H9 (cell line): ENCODE measurements at regions not wholly inside any gene's neighbourhood (a gene's known extent, or its start where the extent isn't known, plus 50 kb on each side); places are given as distances from the start of the nearest gene placed in this dataset.

Experiments used
- DNase-seq: peaks from one replicate; pipeline ENCODE4 v3.0.0-alpha.2; 2017
- H2AFZ ChIP-seq: one replicate; pipeline ENCODE4 v1.6.1; 2013; ENCODE audit warnings: mild to moderate bottlenecking, low read length, control low read depth, moderate library complexity
- H2AK5ac ChIP-seq: 2 replicates; pipeline ENCODE4 v1.6.1; 2013; ENCODE audit warnings: low read length, control low read depth, mixed read lengths; ENCODE audit not compliant: insufficient read length
- H2BK120ac ChIP-seq: one replicate; pipeline ENCODE4 v1.6.1; 2013; ENCODE audit warnings: low read depth, mild to moderate bottlenecking, low read length, control low read depth, inconsistent platforms; ENCODE audit not compliant: poor library complexity, severe bottlenecking
- H2BK12ac ChIP-seq: 2 replicates; pipeline ENCODE4 v1.6.1; 2013; ENCODE audit warnings: low read length, control low read depth, mixed read lengths, low read depth; ENCODE audit not compliant: insufficient read length
- H2BK15ac ChIP-seq: 2 replicates; pipeline ENCODE4 v1.6.1; 2013; ENCODE audit warnings: low read depth, low read length, control low read depth
- H2BK20ac ChIP-seq: one replicate; pipeline ENCODE4 v1.6.1; 2013; ENCODE audit warnings: low read depth, mild to moderate bottlenecking, low read length, control low read depth, inconsistent platforms; ENCODE audit not compliant: poor library complexity, severe bottlenecking
- H2BK5ac ChIP-seq: 2 replicates; pipeline ENCODE4 v1.6.1; 2013; ENCODE audit warnings: low read length, control low read depth, mixed read lengths; ENCODE audit not compliant: insufficient read length
- H3K14ac ChIP-seq: 2 replicates; pipeline ENCODE4 v1.6.1; 2013; ENCODE audit warnings: low read length, control low read depth; ENCODE audit not compliant: insufficient read depth
- H3K18ac ChIP-seq: 2 replicates; pipeline ENCODE4 v1.6.1; 2013; ENCODE audit warnings: low read depth, mild to moderate bottlenecking, mixed read lengths, low read length, control low read depth; ENCODE audit not compliant: insufficient read length
- H3K23ac ChIP-seq: 2 replicates; pipeline ENCODE4 v1.6.1; 2013; ENCODE audit warnings: low read length, control low read depth, mixed read lengths, low read depth; ENCODE audit not compliant: insufficient read length
- H3K23me2 ChIP-seq: 2 replicates; pipeline ENCODE4 v1.6.1; 2013; ENCODE audit warnings: low read depth, mild to moderate bottlenecking, mixed read lengths, low read length, control low read depth; ENCODE audit not compliant: insufficient read length, poor library complexity, severe bottlenecking
- H3K27ac ChIP-seq: 2 replicates; pipeline ENCODE4 v1.5.1; 2013; ENCODE audit warnings: low read length, control low read depth, mixed read lengths, low read depth; ENCODE audit not compliant: insufficient read length
- H3K27me3 ChIP-seq: 2 replicates; pipeline ENCODE4 v1.6.1; 2013; ENCODE audit warnings: low read length, control low read depth, inconsistent platforms; ENCODE audit not compliant: insufficient read depth
- H3K4ac ChIP-seq: 2 replicates; pipeline ENCODE4 v1.6.1; 2013; ENCODE audit warnings: low read depth, mild to moderate bottlenecking, control low read depth, inconsistent platforms, low read length, moderate library complexity
- H3K4me1 ChIP-seq: 2 replicates; pipeline ENCODE4 v1.6.1; 2013; ENCODE audit warnings: low read length, control low read depth, inconsistent platforms; ENCODE audit not compliant: insufficient read depth
- H3K4me2 ChIP-seq: 2 replicates; pipeline ENCODE4 v1.6.1; 2013; ENCODE audit warnings: low read length, control low read depth, mixed read lengths; ENCODE audit not compliant: insufficient read length, insufficient read depth
- H3K56ac ChIP-seq: 2 replicates; pipeline ENCODE4 v1.6.1; 2013; ENCODE audit warnings: low read depth, mild to moderate bottlenecking, mixed read lengths, low read length, control low read depth; ENCODE audit not compliant: insufficient read length
- H3K79me1 ChIP-seq: 2 replicates; pipeline ENCODE4 v1.6.1; 2013; ENCODE audit warnings: low read depth, mild to moderate bottlenecking, moderate library complexity, low read length, control low read depth, inconsistent platforms; ENCODE audit not compliant: insufficient read depth, poor library complexity, severe bottlenecking
- H3K79me2 ChIP-seq: 2 replicates; pipeline ENCODE4 v1.6.1; 2013; ENCODE audit warnings: low read length, control low read depth, inconsistent platforms; ENCODE audit not compliant: insufficient read depth
- H3K9ac ChIP-seq: 2 replicates; pipeline ENCODE4 v1.6.1; 2013; ENCODE audit warnings: low read length, control low read depth, mixed read lengths; ENCODE audit not compliant: insufficient read length; ENCODE audit errors: extremely low read depth
- H3K9me3 ChIP-seq: one replicate; pipeline ENCODE4 v1.6.1; 2013; ENCODE audit warnings: low read depth, low read length, inconsistent platforms; ENCODE audit not compliant: control insufficient read depth
- H3T11ph ChIP-seq: one replicate; pipeline ENCODE4 v1.6.1; 2013; ENCODE audit warnings: mild to moderate bottlenecking, low read length, control low read depth, inconsistent platforms
- H4K20me1 ChIP-seq: one replicate; pipeline ENCODE4 v1.6.1; 2013; ENCODE audit not compliant: control insufficient read depth, insufficient read length, insufficient read depth
- H4K5ac ChIP-seq: 2 replicates; pipeline ENCODE4 v1.6.1; 2013; ENCODE audit warnings: low read depth, mild to moderate bottlenecking, mixed read lengths, low read length, control low read depth; ENCODE audit not compliant: insufficient read length
- H4K8ac ChIP-seq: replicated peaks from 2 replicates; pipeline ENCODE4 v1.6.1; 2013; ENCODE audit warnings: low read length, control low read depth, mixed read lengths, low read depth; ENCODE audit not compliant: insufficient read length
- H4K91ac ChIP-seq: 2 replicates; pipeline ENCODE4 v1.6.1; 2013; ENCODE audit warnings: low read depth, mild to moderate bottlenecking, moderate library complexity, mixed read lengths, low read length, control low read depth; ENCODE audit not compliant: insufficient read length
- H3K27ac Mint-ChIP-seq, 3 experiments: 2 replicates in 2 of 3; 3 replicates in 1 of 3; pipeline ENCODE4 v1.8.0; 2020 to 2021; ENCODE audit warnings: mixed read lengths in 3 of 3, mild to moderate bottlenecking in 1 of 3, moderate library complexity in 1 of 3
- H3K27me3 Mint-ChIP-seq: 2 replicates; pipeline ENCODE4 v1.8.0; 2021; ENCODE audit warnings: low read depth, mild to moderate bottlenecking, moderate library complexity, mixed read lengths
- H3K36me3 Mint-ChIP-seq, 3 experiments: 2 replicates in 2 of 3; 3 replicates in 1 of 3; pipeline ENCODE4 v1.8.0; 2020 to 2021; ENCODE audit warnings: low read depth in 3 of 3, mixed read lengths in 3 of 3; ENCODE audit not compliant: insufficient read depth in 1 of 3
- H3K4me1 Mint-ChIP-seq, 2 experiments: 2 replicates each; pipeline ENCODE4 v1.8.0; 2020; ENCODE audit warnings: mixed read lengths in 2 of 2
- H3K4me3 Mint-ChIP-seq, 2 experiments: 2 replicates in 1 of 2; 3 replicates in 1 of 2; pipeline ENCODE4 v1.8.0; 2020 to 2021; ENCODE audit warnings: mild to moderate bottlenecking in 2 of 2, mixed read lengths in 2 of 2, moderate library complexity in 1 of 2
- H3K9me3 Mint-ChIP-seq, 2 experiments: 2 replicates in 1 of 2; 3 replicates in 1 of 2; pipeline ENCODE4 v1.8.0; 2020; ENCODE audit warnings: mild to moderate bottlenecking in 2 of 2, mixed read lengths in 2 of 2, moderate library complexity in 1 of 2
- CTCF ChIP-seq: fragments of 200-600 bp; sonication (generic); conservative IDR thresholded peaks from 3 replicates; pipeline ENCODE4 v1.8.0; 2021; ENCODE audit warnings: antibody characterized with exemption, mild to moderate bottlenecking
- WGBS: extraction: QIAGEN DNeasy Blood & Tissue Kit; methylation state at CpG from one replicate; pipeline ENCODE4 v1.1.7; 2013; ENCODE audit warnings: missing lambda C conversion rate, low lambda C conversion rate, mixed read lengths; ENCODE audit not compliant: insufficient read length; ENCODE audit errors: extremely low coverage; 5-methylcytosine and 5-hydroxymethylcytosine counted together

- Histone ChIP-seq H3K4ac (no peak overlapping the region), H4K8ac (no peak overlapping the region), H3K23ac (no peak overlapping the region), H2BK120ac (no peak overlapping the region), H2AK5ac (no peak overlapping the region), H2AFZ (no peak overlapping the region), H3T11ph (no peak overlapping the region), H3K9ac (no peak overlapping the region), H4K5ac (no peak overlapping the region), H3K79me1 (peaks cover 3% of the 10 kb centered on the region), H3K56ac (no peak overlapping the region), H2BK5ac (no peak overlapping the region), H3K9me3 (no peaks in the 10 kb centered on the region), H3K27ac (no peak overlapping the region), H3K14ac (no peak overlapping the region), H3K18ac (no peak overlapping the region), H3K27me3 (no peaks in the 10 kb centered on the region), H4K20me1 (no peaks in the 10 kb centered on the region), H3K79me2 (no peaks in the 10 kb centered on the region), H4K91ac (no peak overlapping the region), H3K23me2 (no peaks in the 10 kb centered on the region), H3K4me1 (no peaks in the 10 kb centered on the region), H2BK20ac (no peak overlapping the region), H3K4me2 (no peak overlapping the region), H2BK12ac (no peak overlapping the region), H2BK15ac (no peak overlapping the region)
- no peak for DNase-seq
- Mint-ChIP-seq H3K9me3 (no peaks in the 10 kb centered on the region), H3K27ac (no peak overlapping the region; a peak in 1 of 7 replicates), H3K4me1 (peaks cover 7 to 16% of the 10 kb centered on the region in 2 experiments), H3K4me3 (no peak overlapping the region), H3K36me3 (no peaks in the 10 kb centered on the region), H3K27me3 (no peaks in the 10 kb centered on the region; the same call in 1 of the 2 replicates)
- TF ChIP-seq CTCF, result no peak
- no CpG with 5 or more reads among the region's 8 CpGs for WGBS
These were observed 1271.5 kb downstream of the BRD1 start for GRCh38 chr22:48556222-48556621.
